ENCODE measurements at regions not wholly inside any gene's neighbourhood (a gene's known extent, or its start where the extent isn't known, plus 50 kb on each side); places are given as distances from the start of the nearest gene placed in this dataset.

GRCh38 chr7:22551768-22552513 is 52.0 kb upstream of the STEAP1B start:
- DNase-seq (ENCODE audit: insufficient read length) (no peak), FAIRE-seq (peak; percentile 73)
- TF ChIP-seq TAF1 (IDR thresholded peaks at IDR 0.05; ENCODE audit: borderline replicate concordance, low read depth, low read length) (no peak), POLR2A (IDR thresholded peaks at IDR 0.05; ENCODE audit: low read depth, low read length) (no peak), POLR2AphosphoS5 (IDR thresholded peaks at IDR 0.05; ENCODE audit: low read depth, low read length) (no peak)

GRCh38 chr7:22550514-22551030 is 50.6 kb upstream of the STEAP1B start:
- no peak for TF ChIP-seq TAF1 (IDR thresholded peaks at IDR 0.05; ENCODE audit: borderline replicate concordance, low read depth, low read length)
- TF ChIP-seq POLR2A (IDR thresholded peaks at IDR 0.05; ENCODE audit: low read depth, low read length), result no peak
- no peak for TF ChIP-seq POLR2AphosphoS5 (IDR thresholded peaks at IDR 0.05; ENCODE audit: low read depth, low read length)
- DNase-seq (ENCODE audit: insufficient read length), result no peak
- FAIRE-seq, result no peak

GRCh38 chr7:22549667-22550513 is 49.9 kb upstream of the STEAP1B start:
- FAIRE-seq, result peak; percentile 79
- TF ChIP-seq TAF1 (IDR thresholded peaks at IDR 0.05; ENCODE audit: borderline replicate concordance, low read depth, low read length) (no peak), POLR2A (IDR thresholded peaks at IDR 0.05; ENCODE audit: low read depth, low read length) (no peak), POLR2AphosphoS5 (IDR thresholded peaks at IDR 0.05; ENCODE audit: low read depth, low read length) (no peak)
- no peak for DNase-seq (ENCODE audit: insufficient read length)
